Epidermal melanocyte (primary cell): ENCODE measurements at regions not wholly inside any gene's neighbourhood (a gene's known extent, or its start where the extent isn't known, plus 50 kb on each side); places are given as distances from the start of the nearest gene placed in this dataset.

Experiments
- DNase-seq: peaks from one replicate; pipeline ENCODE4 v3.0.0; 2011; ENCODE audit warnings: low spot score; ENCODE audit not compliant: insufficient read length

- DNase-seq: no peak
Observed at GRCh38 chr18:55120896-55121295, 161.6 kb upstream of the CCDC68 start.

DNA sequence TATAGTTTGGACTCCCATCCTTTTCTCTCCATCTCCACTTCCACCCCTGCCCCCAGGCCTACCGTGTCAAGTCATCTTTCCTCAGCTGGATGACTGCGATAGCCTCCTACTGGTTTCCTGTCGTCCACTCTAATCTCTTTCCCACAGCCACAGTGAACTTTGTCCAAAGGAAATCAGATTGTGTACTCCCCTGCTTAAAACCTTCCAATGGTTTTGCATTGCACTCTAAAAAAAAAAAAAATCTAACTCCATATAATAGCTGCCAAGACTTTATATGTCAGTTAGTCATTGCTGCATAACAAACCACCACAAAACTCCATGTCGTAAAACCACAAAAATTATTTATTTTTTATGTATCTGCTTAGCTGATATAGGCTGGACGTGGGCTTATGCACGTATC is 160.2 kb upstream of the CCDC68 start:
- no peak for DNase-seq

DNA sequence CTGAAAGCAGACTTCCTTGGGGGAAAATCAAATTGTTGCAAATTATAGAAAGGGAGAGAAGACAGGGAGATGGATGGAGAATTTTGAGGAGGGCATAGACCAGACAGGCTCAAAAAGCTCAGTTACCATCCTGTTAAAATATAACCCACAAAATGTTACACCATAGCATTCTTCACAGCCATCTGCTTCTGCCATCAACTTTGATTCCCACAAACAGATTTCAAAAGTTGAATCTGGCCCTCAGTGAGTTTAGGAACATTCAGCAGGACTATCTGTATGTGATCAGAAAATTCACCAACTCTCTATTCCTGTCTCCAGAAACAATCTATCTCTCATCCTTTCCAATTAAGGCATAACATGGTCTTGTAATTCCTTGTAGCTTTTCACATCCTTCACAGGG is 159.8 kb upstream of the CCDC68 start:
- no peak for DNase-seq

DNA sequence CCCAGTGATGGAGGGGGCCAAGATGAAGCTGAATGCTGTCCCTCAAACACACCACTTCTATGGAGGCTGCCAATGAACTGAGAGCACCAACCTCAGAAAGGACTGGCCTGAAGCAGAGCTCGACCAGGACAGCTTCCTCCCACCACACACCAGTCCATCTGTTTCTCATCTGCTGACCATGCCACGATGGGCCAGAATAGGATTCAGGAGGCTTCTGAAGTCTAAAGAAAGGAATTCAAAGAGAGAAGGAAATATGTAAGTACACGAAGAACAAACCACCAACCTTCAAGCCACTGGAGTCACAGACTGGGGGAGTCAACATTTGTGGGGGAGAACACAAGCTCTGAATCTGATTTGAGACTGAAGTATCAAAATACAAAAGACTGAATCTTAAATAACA is 157.6 kb upstream of the CCDC68 start:
- no peak for DNase-seq

- no peak for DNase-seq
Observed at GRCh38 chr18:55115606-55116005, 156.3 kb upstream of the CCDC68 start.

- no peak for DNase-seq
Observed at GRCh38 chr18:55114876-55115275, 155.6 kb upstream of the CCDC68 start.

DNA sequence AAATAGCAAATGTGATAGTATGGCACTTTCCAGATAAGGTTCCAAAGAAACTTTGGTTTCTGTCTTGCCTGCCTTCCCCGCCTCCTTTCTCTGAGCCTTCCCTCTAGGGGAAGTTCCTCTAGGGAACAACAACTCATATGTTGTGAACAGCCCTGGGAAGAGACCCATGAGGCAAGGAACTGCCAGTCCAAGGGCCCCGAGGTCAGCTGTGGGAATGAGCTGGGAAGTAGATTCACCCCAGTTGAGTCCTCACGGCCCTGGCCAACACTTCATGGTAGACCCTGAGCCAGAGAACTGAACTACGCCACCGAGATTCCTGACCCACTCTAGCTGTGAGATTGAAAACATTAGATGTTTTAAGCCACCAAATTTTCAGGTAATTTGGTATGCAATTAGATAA is 154.5 kb upstream of the CCDC68 start:
- no peak for DNase-seq

DNA sequence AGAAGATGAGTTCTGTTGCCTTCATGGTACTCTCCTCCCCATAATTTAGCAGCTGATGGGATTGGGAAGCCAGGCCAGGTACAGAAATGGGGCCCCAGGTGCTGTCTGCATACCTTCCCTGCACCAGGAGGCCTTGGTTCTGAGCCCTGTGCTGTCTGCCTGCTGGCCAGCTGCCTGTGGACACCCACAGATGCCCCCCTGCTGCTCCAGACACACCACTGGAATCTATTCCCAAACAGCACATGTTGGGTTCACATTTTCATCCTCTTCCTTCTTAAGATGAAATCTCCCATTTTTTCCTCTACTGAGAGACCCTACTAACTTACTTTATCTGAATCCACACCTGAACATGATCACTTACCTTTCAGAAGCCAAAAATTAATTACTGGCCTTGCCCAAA is 152.0 kb upstream of the CCDC68 start:
- DNase-seq: no peak

DNA sequence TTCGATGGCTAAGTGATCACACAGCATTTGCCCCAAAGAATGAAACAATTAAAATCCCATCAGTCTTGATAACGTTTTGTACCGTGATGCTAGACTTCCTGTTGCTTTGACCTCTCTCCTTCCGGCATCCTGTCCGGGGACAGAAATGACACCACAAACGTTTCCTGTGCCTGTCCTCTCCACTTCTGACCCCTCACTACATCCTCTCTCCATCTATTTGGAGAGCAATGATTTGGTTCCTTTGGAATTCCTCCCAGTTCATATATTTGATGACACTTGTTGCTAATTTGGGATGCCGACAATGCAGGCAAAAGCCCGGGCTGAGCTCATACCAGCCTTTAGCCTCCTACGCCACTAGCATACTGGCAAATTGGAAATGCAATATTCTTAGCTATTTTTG is 151.2 kb upstream of the CCDC68 start:
- DNase-seq: no peak

DNA sequence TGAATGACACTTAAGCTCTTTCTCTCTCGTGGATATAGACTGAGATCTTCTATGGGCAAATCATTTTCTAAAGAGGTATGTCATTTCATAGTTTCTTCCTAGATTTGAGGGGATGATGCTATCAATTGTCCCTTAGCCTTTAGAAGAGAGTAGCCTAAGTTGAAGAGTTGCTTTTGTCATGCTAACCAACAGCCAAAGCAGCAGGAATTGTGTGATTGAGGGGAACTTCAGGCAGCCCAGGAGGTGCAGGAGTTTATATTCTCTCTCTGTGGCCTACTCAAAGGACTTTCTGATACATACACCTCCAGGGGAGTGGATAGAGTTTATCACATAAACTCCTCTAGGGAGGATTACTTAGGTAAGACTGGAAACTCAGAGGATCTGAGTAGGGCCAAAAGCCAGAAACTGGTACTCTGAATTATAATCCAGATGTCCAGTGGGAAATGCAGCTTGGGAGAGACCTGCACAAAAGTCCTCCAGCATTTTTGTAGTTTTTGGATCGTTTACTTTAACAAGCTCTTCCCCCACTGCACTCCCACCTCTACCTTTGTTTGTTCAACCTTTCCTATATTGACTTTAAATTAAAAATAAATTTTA is 150.7 kb upstream of the CCDC68 start:
- DNase-seq: no peak

- DNase-seq: no peak
Observed at GRCh38 chr18:55106906-55107305, 147.6 kb upstream of the CCDC68 start.

DNA sequence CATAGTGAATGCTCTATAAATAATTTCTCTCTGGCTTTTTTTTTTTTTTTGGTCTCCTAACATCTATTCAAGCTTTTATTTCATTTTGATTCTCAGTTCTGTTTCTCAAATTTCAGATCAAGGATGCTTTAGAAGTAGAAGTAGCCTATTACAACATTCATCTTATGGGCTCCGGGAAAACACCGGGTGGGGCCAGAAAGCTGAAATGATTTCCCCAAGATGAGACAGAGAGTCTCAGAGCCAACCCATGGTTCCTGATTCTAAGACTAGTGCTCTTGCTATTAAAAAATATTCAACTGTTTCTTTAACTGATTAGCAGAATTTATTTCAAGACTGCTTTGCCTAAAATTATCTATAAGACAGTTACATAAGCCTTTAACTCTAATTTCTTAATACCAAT is 147.2 kb upstream of the CCDC68 start:
- no peak for DNase-seq

DNA sequence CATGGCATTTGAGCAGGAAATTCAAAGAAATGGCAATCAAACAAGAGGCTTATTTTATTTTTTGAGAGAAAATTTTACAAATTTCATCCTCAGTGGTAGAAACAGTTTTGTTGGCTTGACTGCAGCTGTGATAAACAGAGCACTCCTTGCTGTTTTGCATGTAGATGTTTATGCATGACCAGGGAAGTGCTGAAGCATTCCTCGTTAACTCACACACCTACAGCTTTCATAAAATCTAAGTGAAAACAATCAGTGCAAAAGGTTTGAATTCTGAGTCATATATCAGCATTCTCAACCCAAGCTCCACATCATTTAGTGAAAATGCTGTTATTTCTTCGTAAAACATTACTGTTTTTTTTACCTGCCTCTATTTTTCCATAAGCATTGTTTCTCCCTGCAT is 146.6 kb upstream of the CCDC68 start:
- no peak for DNase-seq

GRCh38 chr18:55102958-55103456 is 143.7 kb upstream of the CCDC68 start:
- DNase-seq: no peak

- DNase-seq: no peak
Observed at GRCh38 chr18:55102501-55102900, 143.2 kb upstream of the CCDC68 start.

GRCh38 chr18:55101458-55101824 is 142.2 kb upstream of the CCDC68 start:
- no peak for DNase-seq

GRCh38 chr18:55100817-55101457 is 141.7 kb upstream of the CCDC68 start:
- no peak for DNase-seq

GRCh38 chr18:55097456-55098170 is 138.4 kb upstream of the CCDC68 start:
- DNase-seq: no peak

DNA sequence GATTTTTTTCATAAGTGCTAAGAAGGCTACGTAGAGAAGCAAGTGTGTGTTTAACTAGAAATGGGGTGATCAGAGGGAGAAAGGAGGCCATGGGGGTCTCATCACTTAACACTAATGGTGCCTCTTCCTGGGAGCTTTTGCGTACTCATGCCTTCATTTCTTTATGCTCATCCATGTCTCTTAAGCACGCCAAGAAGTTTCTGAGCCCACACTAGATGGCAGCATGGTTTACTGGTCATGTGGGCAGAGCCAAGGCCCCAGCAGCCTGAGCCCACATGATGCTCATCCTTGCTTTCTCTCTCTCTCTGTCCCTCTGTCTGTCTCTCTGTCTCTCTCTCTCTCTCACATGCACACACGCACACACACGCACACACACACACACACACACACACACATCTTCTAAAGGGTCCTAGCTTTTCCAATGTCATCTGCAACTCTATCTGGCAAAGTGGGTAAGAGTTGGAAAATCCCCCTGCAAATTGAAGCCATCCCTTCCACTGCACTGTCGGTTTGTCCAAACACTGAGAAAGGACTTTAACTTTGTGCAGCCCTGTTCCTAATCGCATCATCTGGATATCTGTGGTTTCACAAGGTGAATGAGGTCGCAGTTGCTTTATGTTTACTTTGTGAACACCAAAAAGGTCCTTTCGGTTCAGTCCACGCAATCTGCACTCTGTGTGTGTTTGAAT is 137.1 kb upstream of the CCDC68 start:
- peak; percentile 41 for DNase-seq

DNA sequence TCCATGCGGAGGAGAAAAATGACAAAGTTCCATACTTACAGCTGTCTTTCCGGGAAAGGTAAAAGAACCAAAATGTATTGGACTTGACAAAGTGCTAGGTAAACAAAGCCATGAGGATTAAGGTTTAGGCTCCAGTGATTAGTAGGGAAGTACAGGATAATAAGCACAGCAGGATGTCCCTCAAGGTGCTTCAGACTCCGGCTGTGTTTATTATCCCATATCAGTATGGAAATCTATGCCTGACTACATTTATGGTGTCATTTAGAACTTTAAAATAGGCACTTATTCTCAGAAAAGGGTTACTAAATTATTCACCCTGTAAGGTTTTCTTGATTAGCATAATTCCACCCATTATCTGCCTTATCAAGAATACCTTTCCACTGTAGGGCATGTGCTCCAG is 136.3 kb upstream of the CCDC68 start:
- DNase-seq: no peak

GRCh38 chr18:55093808-55094207 is 134.5 kb upstream of the CCDC68 start:
- no peak for DNase-seq

DNA sequence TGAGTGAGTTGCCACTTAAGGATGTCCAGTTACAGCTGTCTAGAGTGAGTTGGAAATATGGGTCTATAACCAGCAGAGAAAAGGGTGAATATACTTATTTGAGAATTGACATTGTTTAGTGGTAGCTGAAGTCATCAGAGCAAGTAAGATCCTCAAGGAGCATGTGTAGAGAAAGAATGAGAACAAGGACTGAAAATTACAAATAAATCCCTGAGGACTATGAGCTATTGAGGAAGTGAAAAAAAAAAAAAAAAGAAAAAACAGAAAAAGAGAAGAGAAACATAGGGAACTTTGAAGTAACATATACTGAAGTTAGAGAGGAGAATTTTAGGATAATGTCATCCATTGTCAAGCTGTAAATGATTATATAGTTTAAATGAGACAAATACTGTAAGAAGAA is 134.0 kb upstream of the CCDC68 start:
- no peak for DNase-seq
